NCI-H748 treated with DMSO at 0.1 percent for 48 hours (cell line): ENCODE measurements at regions not wholly inside any gene's neighbourhood (a gene's known extent, or its start where the extent isn't known, plus 50 kb on each side); places are given as distances from the start of the nearest gene placed in this dataset.
"Not testable (repeated sequence)": the region's sequence is repeated elsewhere in the genome, so short reads cannot be mapped to it uniquely, and the experiment has no call there.

ENCODE experiments used
- DNase-seq: peaks from one replicate; lab custom pipeline; 2025; lab: John Stamatoyannopoulos, UW

- no peak for DNase-seq
Measured at GRCh38 chr14:81955123-81955522, 421.5 kb upstream of the SEL1L start.

- no peak for DNase-seq
Measured at GRCh38 chr14:81960781-81961180, 427.1 kb upstream of the SEL1L start.

GRCh38 chr14:81963846-81964245, 430.2 kb upstream of the SEL1L start:
- no peak for DNase-seq

GRCh38 chr14:81970307-81970706, 436.7 kb upstream of the SEL1L start:
- DNase-seq, result no peak

GRCh38 chr14:81971911-81972310, 438.3 kb upstream of the SEL1L start:
- no peak for DNase-seq

GRCh38 chr14:81972601-81973000, 438.9 kb upstream of the SEL1L start:
- DNase-seq, result no peak

- DNase-seq, result no peak
Measured at GRCh38 chr14:81974543-81974942, 440.9 kb upstream of the SEL1L start.

GRCh38 chr14:81980601-81981306, 447.1 kb upstream of the SEL1L start:
- DNase-seq, result no peak

- DNase-seq, result no peak
Measured at GRCh38 chr14:81981307-81981675, 447.6 kb upstream of the SEL1L start.

GRCh38 chr14:81982046-81982445, 448.4 kb upstream of the SEL1L start:
- DNase-seq, result no peak

- DNase-seq, result no peak
Measured at GRCh38 chr14:81986005-81986404, 452.4 kb upstream of the SEL1L start.

GRCh38 chr14:81989211-81989610, 455.6 kb upstream of the SEL1L start:
- DNase-seq, result no peak

- peak; percentile 62 for DNase-seq
Measured at GRCh38 chr14:81990312-81990761, 456.7 kb upstream of the SEL1L start.

- DNase-seq, result no peak
Measured at GRCh38 chr14:81991998-81992397, 458.3 kb upstream of the SEL1L start.

GRCh38 chr14:81993432-81993831, 459.8 kb upstream of the SEL1L start:
- DNase-seq, result no peak

- no peak for DNase-seq
Measured at GRCh38 chr14:82003426-82003825, 469.8 kb upstream of the SEL1L start.

GRCh38 chr14:82009076-82009475, 475.4 kb upstream of the SEL1L start:
- DNase-seq, result no peak

- no peak for DNase-seq
Measured at GRCh38 chr14:82009993-82010392, 476.3 kb upstream of the SEL1L start.

- DNase-seq, result no peak
Measured at GRCh38 chr14:82011460-82011859, 477.8 kb upstream of the SEL1L start.

GRCh38 chr14:82029038-82029437, 495.4 kb upstream of the SEL1L start:
- no peak for DNase-seq

- no peak for DNase-seq
Measured at GRCh38 chr14:82035397-82035796, 501.7 kb upstream of the SEL1L start.

- not testable (repeated sequence) for DNase-seq
Measured at GRCh38 chr14:82038066-82038465, 504.4 kb upstream of the SEL1L start.

GRCh38 chr14:82045339-82045738, 511.7 kb upstream of the SEL1L start:
- DNase-seq, result no peak

- no peak for DNase-seq
Measured at GRCh38 chr14:82046512-82047226, 513.0 kb upstream of the SEL1L start.
